ENCODE measurements at regions not wholly inside any gene's neighbourhood (a gene's known extent, or its start where the extent isn't known, plus 50 kb on each side); places are given as distances from the start of the nearest gene placed in this dataset.

GRCh38 chr6:14450578-14450977, 333.0 kb downstream of the CD83 start:
- TF ChIP-seq, protein P1, sequence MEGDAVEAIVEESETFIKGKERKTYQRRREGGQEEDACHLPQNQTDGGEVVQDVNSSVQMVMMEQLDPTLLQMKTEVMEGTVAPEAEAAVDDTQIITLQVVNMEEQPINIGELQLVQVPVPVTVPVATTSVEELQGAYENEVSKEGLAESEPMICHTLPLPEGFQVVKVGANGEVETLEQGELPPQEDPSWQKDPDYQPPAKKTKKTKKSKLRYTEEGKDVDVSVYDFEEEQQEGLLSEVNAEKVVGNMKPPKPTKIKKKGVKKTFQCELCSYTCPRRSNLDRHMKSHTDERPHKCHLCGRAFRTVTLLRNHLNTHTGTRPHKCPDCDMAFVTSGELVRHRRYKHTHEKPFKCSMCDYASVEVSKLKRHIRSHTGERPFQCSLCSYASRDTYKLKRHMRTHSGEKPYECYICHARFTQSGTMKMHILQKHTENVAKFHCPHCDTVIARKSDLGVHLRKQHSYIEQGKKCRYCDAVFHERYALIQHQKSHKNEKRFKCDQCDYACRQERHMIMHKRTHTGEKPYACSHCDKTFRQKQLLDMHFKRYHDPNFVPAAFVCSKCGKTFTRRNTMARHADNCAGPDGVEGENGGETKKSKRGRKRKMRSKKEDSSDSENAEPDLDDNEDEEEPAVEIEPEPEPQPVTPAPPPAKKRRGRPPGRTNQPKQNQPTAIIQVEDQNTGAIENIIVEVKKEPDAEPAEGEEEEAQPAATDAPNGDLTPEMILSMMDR (IDR thresholded peaks at IDR 0.05; ENCODE audit: insufficient read depth, low read length) = no peak
- no peak for TF ChIP-seq POLR2AphosphoS5 (IDR thresholded peaks at IDR 0.05; ENCODE audit: low read depth)
- TF ChIP-seq, protein P2, sequence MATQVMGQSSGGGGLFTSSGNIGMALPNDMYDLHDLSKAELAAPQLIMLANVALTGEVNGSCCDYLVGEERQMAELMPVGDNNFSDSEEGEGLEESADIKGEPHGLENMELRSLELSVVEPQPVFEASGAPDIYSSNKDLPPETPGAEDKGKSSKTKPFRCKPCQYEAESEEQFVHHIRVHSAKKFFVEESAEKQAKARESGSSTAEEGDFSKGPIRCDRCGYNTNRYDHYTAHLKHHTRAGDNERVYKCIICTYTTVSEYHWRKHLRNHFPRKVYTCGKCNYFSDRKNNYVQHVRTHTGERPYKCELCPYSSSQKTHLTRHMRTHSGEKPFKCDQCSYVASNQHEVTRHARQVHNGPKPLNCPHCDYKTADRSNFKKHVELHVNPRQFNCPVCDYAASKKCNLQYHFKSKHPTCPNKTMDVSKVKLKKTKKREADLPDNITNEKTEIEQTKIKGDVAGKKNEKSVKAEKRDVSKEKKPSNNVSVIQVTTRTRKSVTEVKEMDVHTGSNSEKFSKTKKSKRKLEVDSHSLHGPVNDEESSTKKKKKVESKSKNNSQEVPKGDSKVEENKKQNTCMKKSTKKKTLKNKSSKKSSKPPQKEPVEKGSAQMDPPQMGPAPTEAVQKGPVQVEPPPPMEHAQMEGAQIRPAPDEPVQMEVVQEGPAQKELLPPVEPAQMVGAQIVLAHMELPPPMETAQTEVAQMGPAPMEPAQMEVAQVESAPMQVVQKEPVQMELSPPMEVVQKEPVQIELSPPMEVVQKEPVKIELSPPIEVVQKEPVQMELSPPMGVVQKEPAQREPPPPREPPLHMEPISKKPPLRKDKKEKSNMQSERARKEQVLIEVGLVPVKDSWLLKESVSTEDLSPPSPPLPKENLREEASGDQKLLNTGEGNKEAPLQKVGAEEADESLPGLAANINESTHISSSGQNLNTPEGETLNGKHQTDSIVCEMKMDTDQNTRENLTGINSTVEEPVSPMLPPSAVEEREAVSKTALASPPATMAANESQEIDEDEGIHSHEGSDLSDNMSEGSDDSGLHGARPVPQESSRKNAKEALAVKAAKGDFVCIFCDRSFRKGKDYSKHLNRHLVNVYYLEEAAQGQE (IDR thresholded peaks at IDR 0.05; ENCODE audit: insufficient replicate concordance, low read depth) = no peak
- TF ChIP-seq GABPA (IDR thresholded peaks at IDR 0.05; ENCODE audit: low read depth) = no peak

Data from HL-60 (cell line).